CD14-positive monocyte (primary cell): ENCODE measurements at regions not wholly inside any gene's neighbourhood (a gene's known extent, or its start where the extent isn't known, plus 50 kb on each side); places are given as distances from the start of the nearest gene placed in this dataset.

Source experiments
- DNase-seq, 3 donors: peaks; one replicate each; pipeline ENCODE4 v3.0.0-alpha.2; 2011 to 2022
- H2AFZ ChIP-seq: 2 replicates; pipeline ENCODE4 v1.6.0; 2012; ENCODE audit warnings: mild to moderate bottlenecking, low read depth, low read length, inconsistent platforms; ENCODE audit not compliant: insufficient read depth, poor library complexity, severe bottlenecking
- H3K27ac ChIP-seq, 2 donors: 1 replicate in 1 of 2; 2 replicates in 1 of 2; pipeline ENCODE4 v1.5.1; 2012 to 2013; ENCODE audit warnings: low read length in 2 of 2, control low read depth in 1 of 2, inconsistent platforms in 1 of 2, low read depth in 1 of 2, mild to moderate bottlenecking in 1 of 2
- H3K27me3 ChIP-seq, 2 donors: one replicate each; pipeline versions ENCODE4 v1.6.0 to v1.6.1; 2011 to 2013; ENCODE audit warnings: low read length in 2 of 2; ENCODE audit not compliant: control insufficient read depth in 2 of 2, insufficient read depth in 2 of 2
- H3K36me3 ChIP-seq, 2 donors: replicated peaks in 1 of 2; 1 replicate in 1 of 2; 2 replicates in 1 of 2; pipeline versions ENCODE4 v1.5.1 to v1.6.1; 2012 to 2013; ENCODE audit warnings: low read length in 2 of 2, control low read depth in 1 of 2, inconsistent platforms in 1 of 2, mild to moderate bottlenecking in 1 of 2; ENCODE audit not compliant: insufficient read depth in 2 of 2, control insufficient read depth in 1 of 2
- H3K4me1 ChIP-seq, 2 donors: 1 replicate in 1 of 2; 2 replicates in 1 of 2; pipeline versions ENCODE4 v1.5.1 to v1.6.1; 2012 to 2013; ENCODE audit warnings: low read length in 2 of 2, control low read depth in 1 of 2, inconsistent platforms in 1 of 2, mild to moderate bottlenecking in 1 of 2, moderate library complexity in 1 of 2; ENCODE audit not compliant: insufficient read depth in 2 of 2, control insufficient read depth in 1 of 2
- H3K4me2 ChIP-seq: replicated peaks from 2 replicates; pipeline ENCODE3; 2012; ENCODE audit warnings: low read length, moderate library complexity, mild to moderate bottlenecking; ENCODE audit not compliant: poor library complexity, severe bottlenecking; ENCODE audit errors: extremely low read depth
- H3K4me3 ChIP-seq, 3 experiments: fragments of 200-600 bp in 1 of 3; sonication (generic) in 1 of 3; replicated peaks in 1 of 3; 1 replicate in 2 of 3; 2 replicates in 1 of 3; pipeline ENCODE4 v1.5.1; 2011 to 2013; ENCODE audit warnings: low read length in 3 of 3, mild to moderate bottlenecking in 3 of 3, control low read depth in 2 of 3, low read depth in 2 of 3, inconsistent platforms in 1 of 3, moderate library complexity in 1 of 3
- H3K79me2 ChIP-seq: 2 replicates; pipeline ENCODE4 v1.6.0; 2012; ENCODE audit warnings: mild to moderate bottlenecking, control low read depth, inconsistent platforms, low read length, moderate library complexity; ENCODE audit not compliant: insufficient read depth
- H3K9ac ChIP-seq: 2 replicates; pipeline ENCODE4 v1.6.0; 2017; ENCODE audit warnings: low read length, mild to moderate bottlenecking; ENCODE audit not compliant: insufficient read depth, poor library complexity, severe bottlenecking
- H3K9me3 ChIP-seq, 2 donors: replicated peaks in 1 of 2; 1 replicate in 1 of 2; 2 replicates in 1 of 2; pipeline versions ENCODE4 v1.5.1 to v1.6.1; 2012 to 2013; ENCODE audit warnings: low read length in 2 of 2, control low read depth in 1 of 2; ENCODE audit not compliant: control insufficient read depth in 1 of 2, insufficient read depth in 1 of 2
- H4K20me1 ChIP-seq: 2 replicates; pipeline ENCODE4 v1.6.0; 2012; ENCODE audit warnings: mild to moderate bottlenecking, low read length, control low read depth, moderate library complexity; ENCODE audit not compliant: insufficient read depth
- H3K27ac Mint-ChIP-seq, 7 donors: one replicate each; pipeline ENCODE4 v1.8.0; 2020; ENCODE audit warnings: mild to moderate bottlenecking in 7 of 7, mixed read lengths in 7 of 7, moderate library complexity in 6 of 7, inconsistent platforms in 2 of 7
- H3K27me3 Mint-ChIP-seq, 3 donors: one replicate each; pipeline ENCODE4 v1.8.0; 2021 to 2022; ENCODE audit warnings: low read depth in 3 of 3, mild to moderate bottlenecking in 3 of 3, mixed read lengths in 3 of 3, moderate library complexity in 3 of 3, inconsistent platforms in 1 of 3
- H3K36me3 Mint-ChIP-seq, 2 donors: one replicate each; pipeline ENCODE4 v1.8.0; 2020; ENCODE audit warnings: mixed read lengths in 2 of 2, inconsistent platforms in 1 of 2, mild to moderate bottlenecking in 1 of 2
- H3K4me1 Mint-ChIP-seq: one replicate; pipeline ENCODE4 v1.8.0; 2020; ENCODE audit warnings: mild to moderate bottlenecking, mixed read lengths
- H3K4me3 Mint-ChIP-seq, 2 donors: one replicate each; pipeline ENCODE4 v1.8.0; 2020; ENCODE audit warnings: mild to moderate bottlenecking in 2 of 2, mixed read lengths in 2 of 2, moderate library complexity in 1 of 2
- H3K9me3 Mint-ChIP-seq, 7 donors: one replicate each; pipeline ENCODE4 v1.8.0; 2020 to 2022; ENCODE audit warnings: mixed read lengths in 7 of 7, mild to moderate bottlenecking in 6 of 7, moderate library complexity in 6 of 7, inconsistent platforms in 2 of 7
- CTCF ChIP-seq: fragments of 200-600 bp; IDR thresholded peaks from one replicate; pipeline ENCODE4 v1.8.0; 2022; ENCODE audit warnings: antibody characterized with exemption, mild to moderate bottlenecking
- WGBS: methylation state at CpG from one replicate; pipeline ENCODE4 v1.1.5; 2013; ENCODE audit warnings: missing lambda C conversion rate; ENCODE audit not compliant: insufficient coverage; 5-methylcytosine and 5-hydroxymethylcytosine counted together
- intact Hi-C, 2 donors: fragments of 100-400 bp; cut with micrococcal nuclease; formaldehyde crosslinking; loops; one replicate each; pipeline versions ENCODE4 v1.15.0 to v1.15.1; 2023

GRCh38 chr9:96139592-96140295 lies 162.2 kb downstream of the HSD17B3 start:
- H3K27ac ChIP-seq: peak overlapping the region; percentile 71 to 73
- H3K79me2 ChIP-seq: no peaks in the 10 kb centered on the region
- no peak overlapping the region for H3K4me3 ChIP-seq
- H3K4me2 ChIP-seq: peak overlapping the region; percentile 16
- no peak overlapping the region for H3K9ac ChIP-seq
- peaks cover 0 to 3% of the 10 kb centered on the region in 2 donors for H3K9me3 ChIP-seq
- no peaks in the 10 kb centered on the region for H4K20me1 ChIP-seq
- peaks cover 64 to 88% of the 10 kb centered on the region in 2 donors for H3K4me1 ChIP-seq
- no peak for TF ChIP-seq CTCF
- Mint-ChIP-seq H3K27me3 (no peaks in the 10 kb centered on the region), H3K9me3 (peaks cover 2 to 6% (median 4%) of the 10 kb centered on the region in 7 donors), H3K27ac (peak overlapping the region; percentile 70 to 93 (median 88)), H3K4me3 (peak overlapping the region; percentile 42 to 45), H3K4me1 (peaks cover 74% of the 10 kb centered on the region), H3K36me3 (no peaks in the 10 kb centered on the region)
- no peaks in the 10 kb centered on the region for H3K27me3 ChIP-seq
- peak; percentile 60 to 74 (median 63) for DNase-seq
- peak overlapping the region; percentile 57 for H2AFZ ChIP-seq
- WGBS: 59% methylated on average over 4 of the region's 15 CpGs
- H3K36me3 ChIP-seq: no peaks in the 10 kb centered on the region
- intact Hi-C loops: loop anchor here in 1 of 2 donors (5.0 to 10.0 kb wide), 2 partner anchors 262 to 1485 kb away; partner anchors contain the start of gene ERCC6L2

GRCh38 chr9:96138616-96139015 lies 163.4 kb downstream of the HSD17B3 start:
- H3K27ac Mint-ChIP-seq: peak overlapping the region in 1 of 7 donors; percentile 50
- Histone ChIP-seq H2AFZ (no peak overlapping the region), H3K36me3 (no peaks in the 10 kb centered on the region), H3K4me1 (peaks cover 60 to 85% of the 10 kb centered on the region in 2 donors), H3K9me3 (peaks cover 0 to 3% of the 10 kb centered on the region in 2 donors), H3K27me3 (no peaks in the 10 kb centered on the region), H3K4me3 (no peak overlapping the region), H3K4me2 (no peak overlapping the region), H3K9ac (no peak overlapping the region), H3K79me2 (no peaks in the 10 kb centered on the region), H4K20me1 (no peaks in the 10 kb centered on the region), H3K27ac (peak overlapping the region in 1 of 2 donors; percentile 73)
- no peaks in the 10 kb centered on the region for H3K36me3 Mint-ChIP-seq
- intact Hi-C loops: no loop called here
- 100% methylated on average over 2 of the region's 3 CpGs for WGBS
- H3K4me1 Mint-ChIP-seq: peaks cover 74% of the 10 kb centered on the region
- peaks cover 3 to 7% (median 4%) of the 10 kb centered on the region in 7 donors for H3K9me3 Mint-ChIP-seq
- no peaks in the 10 kb centered on the region for H3K27me3 Mint-ChIP-seq
- DNase-seq: no peak
- H3K4me3 Mint-ChIP-seq: no peak overlapping the region
- TF ChIP-seq CTCF: no peak
